HepG2 (cell line): ENCODE measurements at regions not wholly inside any gene's neighbourhood (a gene's known extent, or its start where the extent isn't known, plus 50 kb on each side); places are given as distances from the start of the nearest gene placed in this dataset.

Experiments
- ATAC-seq: fragments of 200-7000 bp; cut with Tn5 transposase; 3 replicates; pipeline ENCODE4 v1.9.1; 2020; ENCODE audit warnings: mild to moderate bottlenecking, moderate library complexity
- BruUV-seq: library from RNA; stranded (reverse); fragments of 400-500 nt; replicated peaks from 2 replicates; lab custom pipeline; 2021; lab: Mats Ljungman, UMichigan
- CTCF ChIA-PET: fragments of 300-600 bp; formaldehyde crosslinking; extraction: SDS; loops from one replicate; lab custom pipeline; 2021; ENCODE audit warnings: low total read pairs, inconsistent platforms, low intra/inter-chr PET ratio; lab: Yijun Ruan, JAX
- POLR2A ChIA-PET: fragments of 350-600 bp; sonication (Branson Sonifier 250); formaldehyde crosslinking; loops from one replicate; lab custom pipeline; 2020; ENCODE audit warnings: antibody characterized with exemption, inconsistent platforms; lab: Yijun Ruan, JAX
- DNase-seq: peaks from one replicate; pipeline ENCODE4 v3.0.0-alpha.2; 2015; ENCODE audit warnings: low spot score
- FAIRE-seq: peaks from 3 replicates; lab custom pipeline; 2011; peaks lifted over from hg19 to GRCh38; lab: Jason Lieb, UNC
- H2AFZ ChIP-seq: one replicate; pipeline ENCODE4 v1.6.1; 2011; ENCODE audit warnings: low read length, inconsistent platforms
- H3K27ac ChIP-seq: fragments of 300-600 bp; 3 replicates; pipeline ENCODE4 v1.8.0; 2011; ENCODE audit warnings: mixed run types, mild to moderate bottlenecking, mixed read lengths, low read length, inconsistent platforms; ENCODE audit not compliant: insufficient read depth; ENCODE audit errors: extremely low read length
- H3K27me3 ChIP-seq, 2 experiments: fragments of 200-600 bp in 1 of 2; 2 replicates in 1 of 2; 3 replicates in 1 of 2; pipeline versions ENCODE4 v1.6.0 to v1.8.0; 2011; ENCODE audit warnings: low read length in 2 of 2, mild to moderate bottlenecking in 2 of 2, moderate library complexity in 2 of 2, inconsistent platforms in 1 of 2; ENCODE audit not compliant: insufficient read depth in 2 of 2, control insufficient read depth in 1 of 2
- H3K36me3 ChIP-seq, 2 experiments: fragments of 200-600 bp in 1 of 2; replicated peaks in 1 of 2; 2 replicates in 1 of 2; 3 replicates in 1 of 2; pipeline versions ENCODE4 v1.5.1 to v1.8.0; 2011; ENCODE audit warnings: low read length in 2 of 2, inconsistent platforms in 1 of 2; ENCODE audit not compliant: insufficient read depth in 2 of 2, control insufficient read depth in 1 of 2
- H3K4me1 ChIP-seq: 2 replicates; pipeline ENCODE4 v1.5.1; 2012; ENCODE audit warnings: low read length, inconsistent platforms; ENCODE audit not compliant: insufficient read depth
- H3K4me2 ChIP-seq: 2 replicates; pipeline ENCODE4 v1.6.0; 2011; ENCODE audit warnings: low read depth, low read length, inconsistent platforms
- H3K4me3 ChIP-seq, 3 experiments: fragments of 200-600 bp in 1 of 3; sonication (generic), shearing (Covaris generic) in 1 of 3; replicated peaks in 1 of 3; 2 replicates each; pipeline ENCODE4 v1.5.1; 2011 to 2016; ENCODE audit warnings: low read length in 3 of 3, inconsistent platforms in 2 of 3, low read depth in 2 of 3, mild to moderate bottlenecking in 2 of 3, control low read depth in 1 of 3, mixed read lengths in 1 of 3; ENCODE audit not compliant: insufficient read depth in 1 of 3
- H3K79me2 ChIP-seq: one replicate; pipeline ENCODE4 v1.6.1; 2011; ENCODE audit warnings: low read length, inconsistent platforms; ENCODE audit not compliant: insufficient read depth
- H3K9ac ChIP-seq: 2 replicates; pipeline ENCODE4 v1.6.0; 2011; ENCODE audit warnings: mild to moderate bottlenecking, low read depth, low read length, inconsistent platforms; ENCODE audit not compliant: insufficient read depth
- H3K9me3 ChIP-seq: 2 replicates; pipeline ENCODE4 v1.5.1; 2012; ENCODE audit warnings: mild to moderate bottlenecking, low read length
- H4K20me1 ChIP-seq: 2 replicates; pipeline ENCODE4 v1.6.0; 2011; ENCODE audit warnings: inconsistent platforms, mild to moderate bottlenecking, low read length, moderate library complexity; ENCODE audit not compliant: insufficient read depth
- CREB1 ChIP-seq, 2 experiments: fragments of 450-650 bp in 1 of 2; IDR thresholded peaks; 2 replicates each; pipeline ENCODE4 v1.6.1; 2016 to 2017; ENCODE audit warnings: control low read depth in 1 of 2, mild to moderate bottlenecking in 1 of 2, missing compliant biosample characterization in 1 of 2, missing genetic modification characterization in 1 of 2
- DPF2 ChIP-seq: sonication (generic); formaldehyde crosslinking; IDR thresholded peaks from 2 replicates; pipeline ENCODE4 v1.4.0; 2020; ENCODE audit warnings: mild to moderate bottlenecking, low read depth, missing genetic modification reagents, borderline replicate concordance
- HDAC1 ChIP-seq: sonication (generic); formaldehyde crosslinking; IDR thresholded peaks from 2 replicates; pipeline ENCODE4 v1.5.1; 2020; ENCODE audit warnings: mild to moderate bottlenecking, missing genetic modification reagents
- POGZ ChIP-seq: sonication (generic); formaldehyde crosslinking; IDR thresholded peaks from 2 replicates; pipeline ENCODE4 v1.4.0; 2020; ENCODE audit warnings: mild to moderate bottlenecking, missing genetic modification reagents
- POLR2A ChIP-seq, 2 experiments: IDR thresholded peaks; 2 replicates each; pipeline ENCODE4 v1.6.1; 2011; ENCODE audit warnings: low read depth in 2 of 2, low read length in 2 of 2, mild to moderate bottlenecking in 1 of 2, moderate library complexity in 1 of 2; ENCODE audit not compliant: insufficient read depth in 1 of 2
- PRMT3 ChIP-seq: sonication (generic); formaldehyde crosslinking; IDR thresholded peaks from 2 replicates; pipeline ENCODE4 v1.8.1; 2022; ENCODE audit warnings: low read depth, mild to moderate bottlenecking, moderate library complexity, missing genetic modification reagents, borderline replicate concordance
- ZNF12 ChIP-seq: sonication (generic); formaldehyde crosslinking; IDR thresholded peaks from 2 replicates; pipeline ENCODE4 v1.5.0; 2020; ENCODE audit warnings: missing genetic modification reagents
- ZNF207 ChIP-seq: fragments of 450-650 bp; IDR thresholded peaks from 2 replicates; pipeline ENCODE4 v1.6.1; 2016; ENCODE audit warnings: antibody characterized with exemption, borderline replicate concordance
- ZNF841 ChIP-seq: sonication (generic); formaldehyde crosslinking; IDR thresholded peaks from 2 replicates; pipeline ENCODE4 v1.8.1; 2023; ENCODE audit warnings: missing genetic modification reagents, borderline replicate concordance
- WGBS: methylation state at CpG from one replicate; pipeline ENCODE4 v1.1.6; 2017; ENCODE audit warnings: low lambda C conversion rate; 5-methylcytosine and 5-hydroxymethylcytosine counted together
- in situ Hi-C: cut with HindIII; loops from 2 replicates; pipeline ENCODE4 v1.10.0; 2017; ENCODE audit warnings: low pct_unique_long_range_greater_than_20kb; ENCODE audit not compliant: extremely low pct_ligation_motif_present
- intact Hi-C: fragments of 100-400 bp; cut with micrococcal nuclease; formaldehyde crosslinking; loops from one replicate; pipeline ENCODE4 v1.10.0; 2022; ENCODE audit not compliant: unreplicated experiment
- TF ChIP-seq, protein P1 (sequence below): sonication (generic); formaldehyde crosslinking; IDR thresholded peaks from 2 replicates; pipeline ENCODE4 v1.5.0; 2020; ENCODE audit warnings: missing genetic modification reagents

DNA sequence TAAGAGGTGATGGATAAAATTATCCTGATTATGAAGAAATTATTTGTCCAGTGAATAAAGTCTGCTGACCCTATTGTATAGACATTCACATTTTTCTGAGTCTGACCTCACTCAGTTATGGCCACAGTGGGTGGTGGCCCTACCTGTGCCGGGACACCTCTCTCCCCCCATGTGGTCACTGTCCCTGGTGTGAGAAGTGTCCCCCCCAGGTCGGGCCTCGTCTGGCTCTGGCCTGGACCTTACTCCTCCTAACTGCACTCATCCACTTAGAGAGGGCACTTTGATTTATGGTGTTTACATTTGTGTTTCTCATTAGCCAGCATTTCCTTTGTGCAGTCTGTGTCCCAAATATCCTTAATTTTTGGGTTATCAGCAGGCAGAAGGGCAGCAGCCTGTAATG, 59.6 kb upstream of the ZNF32 start:
- H3K79me2 ChIP-seq: no peaks in the 10 kb centered on the region
- TF ChIP-seq POGZ (no peak), DPF2 (CRISPR knock-in tag) (no peak), CREB1 (IDR thresholded peaks at IDR 0.05) (no peak), CREB1 (CRISPR knock-in tag; IDR thresholded peaks at IDR 0.05) (no peak), POLR2A (IDR thresholded peaks at IDR 0.05; ENCODE audit: insufficient read depth in 1 of 2, low read depth in 2 of 2, low read length in 2 of 2) (no peak), ZNF841 (CRISPR knock-in tag) (no peak), ZNF207 (no peak), PRMT3 (CRISPR knock-in tag) (no peak), HDAC1 (CRISPR knock-in tag) (no peak), ZNF12 (CRISPR knock-in tag) (no peak)
- TF ChIP-seq, protein P1, sequence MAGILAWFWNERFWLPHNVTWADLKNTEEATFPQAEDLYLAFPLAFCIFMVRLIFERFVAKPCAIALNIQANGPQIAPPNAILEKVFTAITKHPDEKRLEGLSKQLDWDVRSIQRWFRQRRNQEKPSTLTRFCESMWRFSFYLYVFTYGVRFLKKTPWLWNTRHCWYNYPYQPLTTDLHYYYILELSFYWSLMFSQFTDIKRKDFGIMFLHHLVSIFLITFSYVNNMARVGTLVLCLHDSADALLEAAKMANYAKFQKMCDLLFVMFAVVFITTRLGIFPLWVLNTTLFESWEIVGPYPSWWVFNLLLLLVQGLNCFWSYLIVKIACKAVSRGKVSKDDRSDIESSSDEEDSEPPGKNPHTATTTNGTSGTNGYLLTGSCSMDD: no peak
- 4% methylated on average over 3 of the region's 3 CpGs for WGBS

More for the DNA sequence above, 59.6 kb upstream of the ZNF32 start:
- ChIA-PET CTCF (no interaction called here), POLR2A (no interaction called here)
- in situ Hi-C loops: no loop called here
- Histone ChIP-seq H3K27me3 (peaks cover 3% of the 10 kb centered on the region in 2 experiments; a peak in 1 of 5 replicates), H3K36me3 (no peaks in the 10 kb centered on the region), H3K4me2 (no peak overlapping the region), H4K20me1 (no peaks in the 10 kb centered on the region), H3K4me1 (0 out of 2 replicates have a peak, but pooled peaks cover 5% of the 10 kb centered on the region), H3K9ac (no peak overlapping the region), H3K27ac (no peak overlapping the region), H2AFZ (no peak overlapping the region), H3K4me3 (no peak overlapping the region), H3K9me3 (no peaks in the 10 kb centered on the region)
- intact Hi-C loops: no loop called here
- no peak for DNase-seq
- BruUV-seq: no TSS peak
- ATAC-seq: no peak
- FAIRE-seq: no peak
